A549 (cell line): ENCODE measurements at regions not wholly inside any gene's neighbourhood (a gene's known extent, or its start where the extent isn't known, plus 50 kb on each side); places are given as distances from the start of the nearest gene placed in this dataset.

Experiments used
- ATAC-seq, 2 experiments: fragments of 200-7000 bp in 1 of 2; fragments of >200 bp in 1 of 2; cut with Nextera tagmentation in 1 of 2; cut with Tn5 transposase in 1 of 2; 3 replicates each; pipeline versions ENCODE4 v1.8.0 to v1.9.1; 2018 to 2020; ENCODE audit warnings: mild to moderate bottlenecking in 1 of 2, moderate library complexity in 1 of 2
- CTCF ChIA-PET: fragments of 300-600 bp; sonication (Branson Sonifier 250); formaldehyde crosslinking; extraction: SDS; loops from one replicate; lab custom pipeline; 2021; ENCODE audit warnings: antibody characterized with exemption, inconsistent platforms; lab: Yijun Ruan, JAX
- POLR2A ChIA-PET: fragments of 350-600 bp; formaldehyde crosslinking; extraction: SDS; loops from one replicate; lab custom pipeline; 2021; ENCODE audit warnings: antibody characterized with exemption, inconsistent platforms; lab: Yijun Ruan, JAX
- DNase-seq, 2 experiments: peaks; one replicate each; pipeline versions ENCODE4 v3.0.0 to v3.0.0-alpha.2; 2011 to 2016; ENCODE audit warnings: low read depth in 1 of 2, low spot score in 1 of 2
- FAIRE-seq: peaks from 2 replicates; lab custom pipeline; 2011; peaks lifted over from hg19 to GRCh38; lab: Jason Lieb, UNC
- H3K27ac ChIP-seq, 2 experiments: fragments of >200 bp; sonication (Bioruptor Twin); formaldehyde crosslinking; 3 replicates each; pipeline ENCODE4 v1.5.1; 2016 to 2017
- H3K4me1 ChIP-seq: fragments of >200 bp; sonication (Bioruptor Twin); formaldehyde crosslinking; 3 replicates; pipeline ENCODE4 v1.6.1; 2016
- H3K4me2 ChIP-seq: fragments of >200 bp; sonication (Bioruptor Twin); formaldehyde crosslinking; 3 replicates; pipeline ENCODE4 v1.6.1; 2016
- H3K4me3 ChIP-seq: fragments of >200 bp; sonication (Bioruptor Twin); formaldehyde crosslinking; 3 replicates; pipeline ENCODE4 v1.5.1; 2016
- H3K9me3 ChIP-seq: fragments of >200 bp; sonication (Bioruptor Twin); formaldehyde crosslinking; 3 replicates; pipeline ENCODE4 v1.6.1; 2016
- BHLHE40 ChIP-seq: IDR thresholded peaks from 2 replicates; pipeline ENCODE4 v1.6.1; 2012; ENCODE audit warnings: low read depth, low read length, inconsistent platforms
- CHD4 ChIP-seq: fragments of 200-600 bp; sonication (generic); IDR thresholded peaks from 2 replicates; pipeline ENCODE4 v1.6.1; 2016; ENCODE audit warnings: antibody characterized with exemption, mild to moderate bottlenecking, borderline replicate concordance
- EHMT2 ChIP-seq: fragments of 200-600 bp; sonication (generic); IDR thresholded peaks from 2 replicates; pipeline ENCODE4 v1.6.1; 2016; ENCODE audit warnings: antibody characterized with exemption, low read depth, mild to moderate bottlenecking, moderate library complexity
- EP300 ChIP-seq, 2 experiments: fragments of >200 bp; sonication (Bioruptor Twin); formaldehyde crosslinking; IDR thresholded peaks; 2 replicates in 1 of 2; 3 replicates in 1 of 2; pipeline ENCODE4 v1.6.1; 2016 to 2017
- ESRRA ChIP-seq: fragments of 150-350 bp; IDR thresholded peaks from 2 replicates; pipeline ENCODE4 v1.6.1; 2014; ENCODE audit warnings: mild to moderate bottlenecking, low read length, borderline replicate concordance
- FOSL2 ChIP-seq, 2 experiments: fragments of 450-650 bp in 1 of 2; fragments of >200 bp in 1 of 2; sonication (Bioruptor Twin) in 1 of 2; formaldehyde crosslinking; IDR thresholded peaks; 2 replicates each; pipeline versions ENCODE4 v1.5.0 to v1.6.1; 2016 to 2020; ENCODE audit warnings: mild to moderate bottlenecking in 1 of 2, moderate library complexity in 1 of 2
- GATA3 ChIP-seq: IDR thresholded peaks from 2 replicates; pipeline ENCODE4 v1.6.1; 2012; ENCODE audit warnings: borderline replicate concordance
- HDAC2 ChIP-seq: fragments of 200-600 bp; sonication (generic); IDR thresholded peaks from 2 replicates; pipeline ENCODE4 v1.6.1; 2016
- HOXA7 ChIP-seq: fragments of 250-450 bp; sonication (Bioruptor Pico); IDR thresholded peaks from 2 replicates; pipeline ENCODE4 v1.5.0; 2020; ENCODE audit warnings: mild to moderate bottlenecking, moderate library complexity
- JUNB ChIP-seq: fragments of >200 bp; sonication (Bioruptor Twin); formaldehyde crosslinking; IDR thresholded peaks from 2 replicates; pipeline ENCODE4 v1.6.1; 2016
- KDM1A ChIP-seq: fragments of 200-600 bp; sonication (generic); IDR thresholded peaks from 2 replicates; pipeline ENCODE4 v1.6.1; 2016; ENCODE audit warnings: low read depth, mild to moderate bottlenecking
- MAFK ChIP-seq: fragments of 450-650 bp; IDR thresholded peaks from 2 replicates; pipeline ENCODE4 v1.6.1; 2014; ENCODE audit not compliant: partially characterized antibody
- MYC ChIP-seq: IDR thresholded peaks from 2 replicates; pipeline ENCODE4 v1.6.1; 2012; ENCODE audit warnings: mild to moderate bottlenecking, inconsistent platforms, low read length, improper control_type of control experiment, borderline replicate concordance
- NPAS2 ChIP-seq: fragments of 250-450 bp; sonication (Bioruptor Pico); IDR thresholded peaks from 2 replicates; pipeline ENCODE4 v1.8.0; 2022; ENCODE audit warnings: mild to moderate bottlenecking, moderate library complexity, borderline replicate concordance
- NR3C1 ChIP-seq: fragments of >200 bp; sonication (Bioruptor Twin); formaldehyde crosslinking; IDR thresholded peaks from 3 replicates; pipeline ENCODE4 v1.6.1; 2017
- RFX5 ChIP-seq: fragments of 450-650 bp; IDR thresholded peaks from 2 replicates; pipeline ENCODE4 v1.7.1; 2014; ENCODE audit warnings: antibody characterized with exemption, mild to moderate bottlenecking, moderate library complexity
- SREBF2 ChIP-seq: fragments of 450-650 bp; IDR thresholded peaks from 2 replicates; pipeline ENCODE4 v1.6.1; 2014; ENCODE audit warnings: mild to moderate bottlenecking, moderate library complexity
- TP53 ChIP-seq: fragments of 250-450 bp; sonication (Bioruptor Pico); IDR thresholded peaks from 2 replicates; pipeline ENCODE4 v1.5.0; 2021; ENCODE audit warnings: mild to moderate bottlenecking, moderate library complexity
- WGBS: methylation state at CpG from one replicate; pipeline ENCODE4 v1.1.6; 2017; ENCODE audit errors: missing lambda C conversion rate; 5-methylcytosine and 5-hydroxymethylcytosine counted together
- TF ChIP-seq, protein P1 (sequence below): fragments of 150-350 bp; IDR thresholded peaks from 2 replicates; pipeline ENCODE4 v1.6.1; 2014; ENCODE audit warnings: low read depth, mild to moderate bottlenecking, low read length

GRCh38 chr17:77611791-77612502, 346.6 kb upstream of the TNRC6C start (continued):
- TF ChIP-seq, protein P1, sequence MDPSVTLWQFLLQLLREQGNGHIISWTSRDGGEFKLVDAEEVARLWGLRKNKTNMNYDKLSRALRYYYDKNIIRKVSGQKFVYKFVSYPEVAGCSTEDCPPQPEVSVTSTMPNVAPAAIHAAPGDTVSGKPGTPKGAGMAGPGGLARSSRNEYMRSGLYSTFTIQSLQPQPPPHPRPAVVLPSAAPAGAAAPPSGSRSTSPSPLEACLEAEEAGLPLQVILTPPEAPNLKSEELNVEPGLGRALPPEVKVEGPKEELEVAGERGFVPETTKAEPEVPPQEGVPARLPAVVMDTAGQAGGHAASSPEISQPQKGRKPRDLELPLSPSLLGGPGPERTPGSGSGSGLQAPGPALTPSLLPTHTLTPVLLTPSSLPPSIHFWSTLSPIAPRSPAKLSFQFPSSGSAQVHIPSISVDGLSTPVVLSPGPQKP = no peak

DNA sequence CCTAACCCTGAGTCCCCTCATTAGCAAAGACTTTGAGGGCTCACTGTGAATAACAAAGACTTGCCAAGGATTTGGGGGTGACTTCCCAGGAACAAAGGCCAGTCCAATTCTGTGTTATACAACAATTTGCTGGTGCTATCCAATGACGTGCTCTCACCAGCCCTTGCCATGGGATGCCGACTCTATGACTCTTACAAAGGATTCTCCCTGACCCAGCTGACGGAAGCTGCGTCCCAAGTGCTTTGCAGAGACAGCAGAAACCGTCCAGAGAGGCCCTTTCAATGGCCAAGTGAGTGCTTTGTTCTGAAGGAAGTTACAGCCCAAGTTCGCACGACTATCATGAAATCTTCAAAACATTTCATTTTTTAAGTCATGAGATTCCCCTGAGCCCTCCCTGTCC, 345.3 kb upstream of the TNRC6C start:
- ATAC-seq = no peak
- H3K9me3 ChIP-seq = peaks cover 3% of the 10 kb centered on the region; the same call in 2 of the 3 replicates
- ChIA-PET POLR2A (no interaction called here), CTCF (interaction anchor here (1.4 kb wide), 1 partner anchor 70 kb away, joined by 4 read pairs; no protein-coding TSS in a partner anchor)
- no peak overlapping the region for H3K4me3 ChIP-seq
- WGBS = 73% methylated on average over 7 of the region's 7 CpGs
- H3K4me1 ChIP-seq = peaks cover 32% of the 10 kb centered on the region
- peak overlapping the region; percentile 69 to 95; a peak in 5 of 6 replicates for H3K27ac ChIP-seq
- TF ChIP-seq NR3C1 (no peak), CHD4 (no peak), FOSL2 (IDR thresholded peaks at IDR 0.05) (no peak), FOSL2 (CRISPR knock-in tag; IDR thresholded peaks at IDR 0.05) (no peak), RFX5 (no peak), JUNB (no peak), TP53 (CRISPR knock-in tag) (no peak), GATA3 (no peak), MAFK (no peak), SREBF2 (no peak), ESRRA (no peak), NPAS2 (no peak), MYC (no peak)
- TF ChIP-seq, all 56 proteins: peak for 0
- H3K4me2 ChIP-seq = no peak overlapping the region
- DNase-seq (no peak), FAIRE-seq (no peak)

DNA sequence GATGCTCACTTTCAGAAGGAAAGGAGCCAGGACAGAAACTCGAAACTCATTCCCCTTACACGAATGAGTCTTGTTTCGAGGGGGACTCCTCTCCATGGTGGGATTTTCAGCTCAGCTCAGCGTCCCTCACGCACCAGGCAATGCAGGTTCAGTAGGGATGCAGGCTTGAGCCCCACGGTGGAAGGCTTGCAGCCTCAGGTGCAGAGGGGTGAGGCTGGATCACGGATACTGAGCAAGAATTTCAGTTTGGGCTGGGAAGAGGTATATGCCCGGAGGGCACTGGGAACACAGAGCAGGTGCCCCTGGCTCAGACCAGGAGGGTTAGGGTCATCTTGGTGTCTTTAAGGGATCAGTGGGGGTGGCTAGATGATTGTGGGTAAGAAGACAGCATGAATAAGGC, 344.9 kb upstream of the TNRC6C start:
- ATAC-seq (no peak), FAIRE-seq (no peak), DNase-seq (no peak)
- ChIA-PET CTCF (interaction anchor here (1.3 to 1.4 kb wide), 2 partner anchors 36 to 71 kb away, joined by 3 to 4 read pairs; no protein-coding TSS in a partner anchor), POLR2A (no interaction called here)
- H3K27ac ChIP-seq = peak overlapping the region; percentile 69 to 95
- peaks cover 3% of the 10 kb centered on the region; the same call in 2 of the 3 replicates for H3K9me3 ChIP-seq
- no peak for TF ChIP-seq KDM1A
- TF ChIP-seq HOXA7 (CRISPR knock-in tag) = no peak
- TF ChIP-seq EHMT2 = no peak
- TF ChIP-seq BHLHE40 = no peak
- H3K4me1 ChIP-seq = peaks cover 32% of the 10 kb centered on the region
- no peak overlapping the region for H3K4me2 ChIP-seq
- no peak overlapping the region for H3K4me3 ChIP-seq
- WGBS = 81% methylated on average over 8 of the region's 8 CpGs

GRCh38 chr17:77615703-77616253, 342.7 kb upstream of the TNRC6C start:
- ChIA-PET POLR2A (interaction anchor here (1.5 to 1.7 kb wide), 3 partner anchors 9 to 342 kb away, joined by 3 to 11 read pairs (median 6); partner anchors contain the start of gene TNRC6C), CTCF (interaction anchor here (1.1 to 3.0 kb wide), 2 partner anchors 73 to 399 kb away, joined by 3 to 13 read pairs; no protein-coding TSS in a partner anchor)
- DNase-seq (peak in 1 of 2 experiments; percentile 76), ATAC-seq (peak; percentile 65 to 79), FAIRE-seq (peak; percentile 36)
- TF ChIP-seq HDAC2 (no peak), EP300 (IDR thresholded peaks at IDR 0.05) (0 out of 5 replicates have a peak, but pooled peaks of 1 of the 2 experiments have one; percentile 13)
- Histone ChIP-seq H3K4me2 (peak overlapping the region; percentile 69), H3K9me3 (peaks cover 18% of the 10 kb centered on the region), H3K27ac (peak overlapping the region; percentile 84 to 95), H3K4me3 (no peak overlapping the region), H3K4me1 (peaks cover 39% of the 10 kb centered on the region)
- 4% methylated on average over 4 of the region's 4 CpGs for WGBS
